B cell (primary cell): ENCODE measurements at regions not wholly inside any gene's neighbourhood (a gene's known extent, or its start where the extent isn't known, plus 50 kb on each side); places are given as distances from the start of the nearest gene placed in this dataset.

Source experiments
- ATAC-seq: fragments of 200-7000 bp; cut with Tn5 transposase; one replicate; pipeline ENCODE4 v1.10.0; 2021; ENCODE audit warnings: low read depth, mild to moderate bottlenecking, moderate number of reproducible peaks, moderate library complexity
- CTCF ChIA-PET: fragments of 350-600 bp; sonication (Branson Sonifier 250); formaldehyde crosslinking; loops from one replicate; lab custom pipeline; 2021; ENCODE audit warnings: antibody characterized with exemption, inconsistent platforms; lab: Charles Lee
- POLR2A ChIA-PET: fragments of 350-600 bp; sonication (Branson Sonifier 250); formaldehyde crosslinking; loops from one replicate; lab custom pipeline; 2021; ENCODE audit warnings: antibody characterized with exemption; lab: Charles Lee
- DNase-seq: peaks from one replicate; pipeline ENCODE4 v3.0.0; 2013
- H2AFZ ChIP-seq: 2 replicates; pipeline ENCODE4 v1.6.1; 2012; ENCODE audit warnings: mild to moderate bottlenecking, low read depth, low read length; ENCODE audit not compliant: insufficient read depth, poor library complexity, severe bottlenecking
- H3K27ac ChIP-seq, 2 donors: 1 replicate in 1 of 2; 2 replicates in 1 of 2; pipeline ENCODE4 v1.5.1; 2012 to 2013; ENCODE audit warnings: low read length in 2 of 2, mild to moderate bottlenecking in 2 of 2, moderate library complexity in 1 of 2
- H3K27me3 ChIP-seq, 4 experiments: fragments of 200-600 bp in 1 of 4; sonication (generic) in 1 of 4; replicated peaks in 1 of 4; 1 replicate in 2 of 4; 2 replicates in 2 of 4; pipeline versions ENCODE4 v1.6.1 to v1.7.0; 2013 to 2016; ENCODE audit warnings: low read length in 3 of 4, mild to moderate bottlenecking in 2 of 4, mixed read lengths in 1 of 4, moderate library complexity in 1 of 4; ENCODE audit not compliant: insufficient read depth in 4 of 4, control insufficient read depth in 3 of 4; ENCODE audit errors: control extremely low read depth in 1 of 4
- H3K36me3 ChIP-seq, 2 experiments: replicated peaks in 1 of 2; 1 replicate in 1 of 2; 2 replicates in 1 of 2; pipeline versions ENCODE4 v1.6.1 to v1.7.1; 2013; ENCODE audit warnings: low read length in 1 of 2; ENCODE audit not compliant: insufficient read depth in 2 of 2, control insufficient read depth in 1 of 2; ENCODE audit errors: control extremely low read depth in 1 of 2, extremely low read depth in 1 of 2
- H3K4me1 ChIP-seq, 2 donors: fragments of 200-600 bp in 1 of 2; sonication (generic) in 1 of 2; 1 replicate in 1 of 2; 2 replicates in 1 of 2; pipeline versions ENCODE4 v1.5.1 to v1.6.1; 2013 to 2017; ENCODE audit warnings: low read length in 2 of 2; ENCODE audit not compliant: control insufficient read depth in 2 of 2, insufficient read depth in 2 of 2
- H3K4me2 ChIP-seq: replicated peaks from 2 replicates; pipeline ENCODE3; 2012; ENCODE audit warnings: mild to moderate bottlenecking, low read depth, low read length; ENCODE audit not compliant: poor library complexity, severe bottlenecking
- H3K4me3 ChIP-seq, 5 experiments: fragments of 200-600 bp in 1 of 5; sonication (generic) in 1 of 5; 1 replicate in 3 of 5; 2 replicates in 2 of 5; pipeline versions ENCODE4 v1.5.1 to v1.7.0; 2011 to 2016; ENCODE audit warnings: low read length in 4 of 5, mild to moderate bottlenecking in 4 of 5, low read depth in 2 of 5, control low read depth in 1 of 5, moderate library complexity in 1 of 5; ENCODE audit not compliant: insufficient read depth in 1 of 5; ENCODE audit errors: control extremely low read depth in 1 of 5, extremely low read depth in 1 of 5
- H3K79me2 ChIP-seq: fragments of 200-600 bp; sonication (generic); one replicate; pipeline ENCODE4 v1.6.0; 2016; ENCODE audit warnings: low read length; ENCODE audit not compliant: control insufficient read depth, insufficient read depth
- H3K9ac ChIP-seq: fragments of 200-600 bp; sonication (generic); 2 replicates; pipeline ENCODE4 v1.6.1; 2017; ENCODE audit warnings: mild to moderate bottlenecking, low read length, moderate library complexity
- H3K9me3 ChIP-seq, 3 donors: one replicate each; pipeline versions ENCODE4 v1.6.1 to v1.7.1; 2013; ENCODE audit warnings: low read length in 2 of 3; ENCODE audit not compliant: control insufficient read depth in 2 of 3, insufficient read depth in 1 of 3; ENCODE audit errors: control extremely low read depth in 1 of 3
- H4K20me1 ChIP-seq: 2 replicates; pipeline ENCODE4 v1.6.0; 2012; ENCODE audit warnings: mild to moderate bottlenecking, low read length; ENCODE audit not compliant: insufficient read depth, control insufficient read depth, poor library complexity, severe bottlenecking
- H3K27ac Mint-ChIP-seq: one replicate; pipeline ENCODE4 v1.8.0; 2021; ENCODE audit warnings: mixed read lengths
- H3K27me3 Mint-ChIP-seq: one replicate; pipeline ENCODE4 v1.8.0; 2021; ENCODE audit warnings: mixed read lengths
- H3K4me1 Mint-ChIP-seq: one replicate; pipeline ENCODE4 v1.8.0; 2021; ENCODE audit warnings: mixed read lengths
- H3K4me3 Mint-ChIP-seq: one replicate; pipeline ENCODE4 v1.8.0; 2021; ENCODE audit warnings: mixed read lengths
- H3K9me3 Mint-ChIP-seq: one replicate; pipeline ENCODE4 v1.8.0; 2022; ENCODE audit warnings: mixed read lengths; ENCODE audit not compliant: insufficient read depth
- CTCF ChIP-seq: fragments of 200-600 bp; IDR thresholded peaks from one replicate; pipeline ENCODE4 v1.8.0; 2022; ENCODE audit warnings: antibody characterized with exemption, mild to moderate bottlenecking
- EZH2 ChIP-seq: IDR thresholded peaks from 2 replicates; pipeline ENCODE4 v1.6.1; 2012; ENCODE audit warnings: borderline replicate concordance, low read depth, mild to moderate bottlenecking, moderate library complexity, low read length; ENCODE audit not compliant: insufficient read depth, poor library complexity, severe bottlenecking
- WGBS: methylation state at CpG from one replicate; pipeline ENCODE4 v1.1.5; 2013; ENCODE audit warnings: missing lambda C conversion rate; ENCODE audit not compliant: insufficient coverage; 5-methylcytosine and 5-hydroxymethylcytosine counted together
- intact Hi-C: fragments of 100-400 bp; cut with micrococcal nuclease; formaldehyde crosslinking; loops from one replicate; pipeline ENCODE4 v1.10.0; 2022

DNA sequence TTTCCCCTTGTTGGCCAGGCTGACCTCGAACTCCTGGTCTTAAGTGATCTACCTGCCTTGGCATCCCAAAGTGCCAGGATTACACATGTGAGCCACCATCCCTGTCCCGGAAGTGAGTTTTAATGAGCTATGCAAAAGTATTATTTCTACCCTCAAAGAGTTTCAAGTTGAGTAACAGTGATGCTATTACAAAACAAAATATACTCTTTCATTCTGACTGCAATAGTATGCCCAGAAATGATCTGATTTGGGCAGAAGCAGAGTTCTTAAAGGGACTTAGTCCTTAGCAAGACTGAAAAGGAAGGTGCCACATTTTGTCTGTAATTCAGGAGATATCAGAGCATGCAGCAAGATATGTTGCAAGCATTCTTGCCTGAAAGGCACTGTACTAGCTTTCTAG is 375.4 kb downstream of the NUF2 start:
- Mint-ChIP-seq H3K4me1 (no peaks in the 10 kb centered on the region), H3K27me3 (no peaks in the 10 kb centered on the region), H3K4me3 (no peak overlapping the region), H3K9me3 (no peaks in the 10 kb centered on the region), H3K27ac (no peak overlapping the region)
- H3K9me3 ChIP-seq, result peaks cover 0 to 7% (median 0%) of the 10 kb centered on the region in 3 donors
- intact Hi-C loops, result no loop called here
- no peak overlapping the region for H3K27ac ChIP-seq
- no peak overlapping the region for H3K4me3 ChIP-seq
- no peak for TF ChIP-seq EZH2
- TF ChIP-seq CTCF, result no peak
- H4K20me1 ChIP-seq, result no peaks in the 10 kb centered on the region
- H3K36me3 ChIP-seq, result no peaks in the 10 kb centered on the region
- CTCF ChIA-PET, result no interaction called here
- H3K27me3 ChIP-seq, result no peaks in the 10 kb centered on the region
- no peaks in the 10 kb centered on the region for H3K79me2 ChIP-seq
- no peak overlapping the region for H2AFZ ChIP-seq
- H3K4me2 ChIP-seq, result no peak overlapping the region
- no CpG with 5 or more reads among the region's 2 CpGs for WGBS
- DNase-seq, result no peak
- H3K9ac ChIP-seq, result no peak overlapping the region
- POLR2A ChIA-PET, result no interaction called here
- ATAC-seq, result no peak
- H3K4me1 ChIP-seq, result no peaks in the 10 kb centered on the region

DNA sequence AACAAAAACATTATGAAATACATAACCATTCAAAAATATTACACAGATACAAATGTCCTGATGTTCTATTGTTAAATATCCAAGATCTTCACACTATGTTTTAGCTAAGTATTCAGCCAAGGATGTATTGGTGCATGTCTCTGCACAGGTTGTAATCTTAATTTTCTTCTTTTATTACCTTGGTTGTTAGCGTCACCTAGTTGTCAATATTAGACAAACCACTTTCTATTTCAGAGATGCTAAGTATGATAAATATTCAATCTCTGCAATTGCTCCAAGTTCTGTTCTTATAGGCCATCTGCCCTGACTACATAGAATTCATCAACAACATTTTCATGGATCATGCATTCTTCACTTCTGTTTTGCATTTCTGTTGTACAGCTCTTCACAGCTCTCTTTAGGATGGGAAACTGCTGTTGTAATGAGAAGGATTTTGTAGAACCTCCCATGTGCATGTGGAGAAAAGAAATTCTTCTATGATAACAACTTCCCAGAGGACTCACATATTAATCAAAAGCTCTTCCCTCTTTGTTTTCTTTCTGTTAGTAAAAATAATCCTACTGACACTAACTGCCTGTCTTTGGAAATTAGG is 380.1 kb downstream of the NUF2 start:
- Histone ChIP-seq H3K9me3 (peaks cover 0 to 1% (median 0%) of the 10 kb centered on the region in 3 donors), H3K36me3 (no peaks in the 10 kb centered on the region), H4K20me1 (no peaks in the 10 kb centered on the region), H2AFZ (no peak overlapping the region), H3K4me2 (no peak overlapping the region), H3K9ac (no peak overlapping the region), H3K27me3 (no peaks in the 10 kb centered on the region), H3K27ac (no peak overlapping the region), H3K4me3 (no peak overlapping the region), H3K79me2 (no peaks in the 10 kb centered on the region), H3K4me1 (no peaks in the 10 kb centered on the region)
- no peak for TF ChIP-seq CTCF
- no peak for TF ChIP-seq EZH2
- no peak overlapping the region for H3K4me3 Mint-ChIP-seq
- no peak for DNase-seq
- H3K9me3 Mint-ChIP-seq, result no peaks in the 10 kb centered on the region
- ChIA-PET POLR2A (no interaction called here), CTCF (no interaction called here)
- intact Hi-C loops, result no loop called here
- WGBS, result no CpG with 5 or more reads among the region's 1 CpG
- no peak for ATAC-seq
- H3K4me1 Mint-ChIP-seq, result no peaks in the 10 kb centered on the region
- no peaks in the 10 kb centered on the region for H3K27me3 Mint-ChIP-seq
- H3K27ac Mint-ChIP-seq, result no peak overlapping the region
